ENCODE measurements at regions not wholly inside any gene's neighbourhood (a gene's known extent, or its start where the extent isn't known, plus 50 kb on each side); places are given as distances from the start of the nearest gene placed in this dataset.

DNA sequence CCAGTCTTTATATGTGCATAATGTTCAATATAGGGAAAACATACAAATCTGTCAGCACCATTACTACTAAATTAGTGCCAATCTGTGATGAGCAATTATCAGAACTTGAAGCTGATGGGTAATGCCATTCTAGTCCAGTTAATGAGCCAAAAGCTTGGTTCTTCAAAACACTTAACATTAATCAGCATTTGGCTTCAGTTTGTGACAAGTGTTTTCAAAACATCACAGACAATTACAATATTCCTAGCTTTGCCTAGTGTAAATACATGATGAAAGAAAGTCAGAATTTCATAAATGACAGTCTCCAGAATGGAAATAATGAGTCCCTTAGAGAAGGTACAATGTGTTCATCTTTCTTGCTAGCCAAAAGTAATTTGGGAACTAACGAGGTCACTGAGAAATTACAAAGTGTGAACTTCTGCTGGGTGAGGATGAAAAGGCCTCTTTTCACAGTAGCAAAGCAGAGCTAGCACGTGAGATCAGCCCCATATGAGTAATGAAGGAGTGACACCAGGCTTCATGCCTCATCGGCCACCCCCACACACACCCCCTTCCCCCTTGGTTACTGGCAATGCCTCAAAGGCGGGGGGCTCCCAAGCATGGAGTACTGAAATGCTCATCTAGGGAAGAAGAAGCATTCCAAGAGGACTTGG lies 180.6 kb upstream of the EEA1 start:
- no peaks in the 10 kb centered on the region for H3K4me1 ChIP-seq (ENCODE audit: low read depth)
- no peak for DNase-seq
- no peaks in the 10 kb centered on the region for H3K36me3 ChIP-seq (ENCODE audit: low read depth)
- intact Hi-C loops (cut with DNase I, micrococcal nuclease) = loop anchor here in 1 of 2 donors (10.0 kb wide), 1 partner anchor 275 kb away; no protein-coding TSS in a partner anchor
- no peaks in the 10 kb centered on the region for H3K9me3 ChIP-seq
- no peak for ATAC-seq
- H3K4me3 ChIP-seq = no peak overlapping the region
- TF ChIP-seq, protein P1, sequence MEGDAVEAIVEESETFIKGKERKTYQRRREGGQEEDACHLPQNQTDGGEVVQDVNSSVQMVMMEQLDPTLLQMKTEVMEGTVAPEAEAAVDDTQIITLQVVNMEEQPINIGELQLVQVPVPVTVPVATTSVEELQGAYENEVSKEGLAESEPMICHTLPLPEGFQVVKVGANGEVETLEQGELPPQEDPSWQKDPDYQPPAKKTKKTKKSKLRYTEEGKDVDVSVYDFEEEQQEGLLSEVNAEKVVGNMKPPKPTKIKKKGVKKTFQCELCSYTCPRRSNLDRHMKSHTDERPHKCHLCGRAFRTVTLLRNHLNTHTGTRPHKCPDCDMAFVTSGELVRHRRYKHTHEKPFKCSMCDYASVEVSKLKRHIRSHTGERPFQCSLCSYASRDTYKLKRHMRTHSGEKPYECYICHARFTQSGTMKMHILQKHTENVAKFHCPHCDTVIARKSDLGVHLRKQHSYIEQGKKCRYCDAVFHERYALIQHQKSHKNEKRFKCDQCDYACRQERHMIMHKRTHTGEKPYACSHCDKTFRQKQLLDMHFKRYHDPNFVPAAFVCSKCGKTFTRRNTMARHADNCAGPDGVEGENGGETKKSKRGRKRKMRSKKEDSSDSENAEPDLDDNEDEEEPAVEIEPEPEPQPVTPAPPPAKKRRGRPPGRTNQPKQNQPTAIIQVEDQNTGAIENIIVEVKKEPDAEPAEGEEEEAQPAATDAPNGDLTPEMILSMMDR (IDR thresholded peaks at IDR 0.05) = no peak

GRCh38 chr12:93111773-93112172 lies 182.7 kb upstream of the EEA1 start:
- intact Hi-C loops (cut with DNase I, micrococcal nuclease) = no loop called here
- Histone ChIP-seq H3K9me3 (no peaks in the 10 kb centered on the region), H3K4me3 (no peak overlapping the region), H3K36me3 (ENCODE audit: low read depth) (no peaks in the 10 kb centered on the region), H3K4me1 (ENCODE audit: low read depth) (no peaks in the 10 kb centered on the region)
- TF ChIP-seq, protein P1 (IDR thresholded peaks at IDR 0.05) = no peak
- ATAC-seq (no peak), DNase-seq (no peak)

GRCh38 chr12:93113317-93114006 lies 184.4 kb upstream of the EEA1 start:
- ATAC-seq (no peak), DNase-seq (no peak)
- Histone ChIP-seq H3K36me3 (ENCODE audit: low read depth) (no peaks in the 10 kb centered on the region), H3K9me3 (no peaks in the 10 kb centered on the region), H3K4me1 (ENCODE audit: low read depth) (no peaks in the 10 kb centered on the region), H3K4me3 (no peak overlapping the region)
- intact Hi-C loops (cut with DNase I, micrococcal nuclease) = no loop called here
- TF ChIP-seq, protein P1 (IDR thresholded peaks at IDR 0.05) = no peak

DNA sequence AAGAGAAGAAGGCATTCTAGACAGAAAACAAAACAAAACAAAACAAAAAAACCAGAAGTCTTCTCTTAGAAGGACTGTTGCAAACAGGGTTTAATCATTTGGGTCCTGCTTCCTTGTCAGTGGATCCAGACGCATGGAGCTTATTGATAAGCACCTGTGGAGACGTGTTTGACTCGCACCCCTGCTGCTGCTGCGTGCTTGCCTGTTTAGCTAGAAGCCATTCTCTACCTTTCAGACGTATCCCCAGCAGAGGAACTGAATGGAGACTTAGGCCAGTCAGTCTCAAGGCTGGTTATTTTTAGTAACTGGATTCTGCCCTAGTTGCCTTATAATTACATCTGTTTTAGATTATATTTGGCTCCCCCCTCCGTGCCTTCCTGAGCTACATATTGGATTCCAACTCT lies 186.1 kb upstream of the EEA1 start:
- DNase-seq (no peak), ATAC-seq (no peak)
- Histone ChIP-seq H3K36me3 (ENCODE audit: low read depth) (no peaks in the 10 kb centered on the region), H3K4me1 (ENCODE audit: low read depth) (no peaks in the 10 kb centered on the region), H3K4me3 (no peak overlapping the region), H3K9me3 (no peaks in the 10 kb centered on the region)
- TF ChIP-seq, protein P1 (IDR thresholded peaks at IDR 0.05) = no peak
- intact Hi-C loops (cut with DNase I, micrococcal nuclease) = no loop called here

DNA sequence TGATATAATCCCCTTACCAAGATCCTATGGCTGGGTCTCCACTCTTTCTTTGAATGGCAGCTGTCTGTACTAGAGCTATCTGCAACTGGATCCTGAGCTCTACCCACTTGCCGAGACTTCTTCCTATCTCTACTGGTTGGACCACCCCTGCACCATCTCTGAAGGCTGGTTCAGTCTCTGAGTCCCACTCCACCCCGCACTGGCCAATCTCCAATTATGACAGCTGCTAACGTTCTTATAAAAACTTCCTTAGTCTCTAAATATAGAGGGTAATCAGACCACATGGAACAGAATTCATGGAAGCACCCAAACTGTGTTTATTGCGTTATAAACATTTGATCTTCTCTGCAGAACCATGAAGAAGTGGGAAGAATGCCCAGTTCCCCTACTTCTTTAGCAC lies 186.6 kb upstream of the EEA1 start:
- intact Hi-C loops (cut with DNase I, micrococcal nuclease) = no loop called here
- ATAC-seq = peak; percentile 75
- peak in 1 of 3 donors; percentile 61 for DNase-seq

More for the DNA sequence above, 186.6 kb upstream of the EEA1 start:
- TF ChIP-seq, protein P1 (IDR thresholded peaks at IDR 0.05) = no peak
- H3K36me3 ChIP-seq (ENCODE audit: low read depth) = no peaks in the 10 kb centered on the region
- no peaks in the 10 kb centered on the region for H3K4me1 ChIP-seq (ENCODE audit: low read depth)
- no peak overlapping the region for H3K4me3 ChIP-seq
- no peaks in the 10 kb centered on the region for H3K9me3 ChIP-seq

All from mucosa of descending colon (tissue), 3 donors.